ENCODE measurements at regions not wholly inside any gene's neighbourhood (a gene's known extent, or its start where the extent isn't known, plus 50 kb on each side); places are given as distances from the start of the nearest gene placed in this dataset.

DNA sequence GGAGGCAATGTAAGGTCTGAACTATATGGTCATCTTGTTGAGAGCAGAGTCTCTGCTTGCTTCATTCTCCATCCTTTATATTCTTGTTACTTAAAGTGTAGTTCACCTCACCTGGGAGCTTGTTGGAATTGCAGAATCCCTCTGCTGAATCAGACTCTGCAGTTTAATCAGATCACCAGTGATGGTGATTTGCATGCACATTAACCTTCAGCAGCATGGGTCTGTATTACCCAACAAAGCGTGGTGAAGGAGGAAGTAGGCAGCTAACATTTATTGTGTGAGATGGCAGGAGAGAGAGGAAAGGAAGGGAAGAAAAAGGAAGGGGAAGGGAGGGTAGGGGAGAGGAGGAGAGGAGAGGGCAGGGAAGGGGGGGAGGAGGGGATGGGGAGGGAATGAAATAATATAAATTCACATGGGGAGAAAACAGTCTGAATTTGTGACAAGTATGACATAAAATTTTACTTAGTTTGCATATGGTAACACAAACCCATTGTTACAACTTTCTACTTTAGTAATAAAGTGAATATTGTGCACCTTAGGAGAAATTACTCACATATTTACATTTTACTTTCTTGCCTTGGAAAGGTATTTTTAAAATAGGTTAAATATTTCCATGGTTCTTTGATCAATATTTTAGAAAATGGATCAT, 740.7 kb downstream of the DHX35 start:
- ChIA-PET POLR2A (no interaction called here), CTCF (no interaction called here)
- TF ChIP-seq, protein P1, sequence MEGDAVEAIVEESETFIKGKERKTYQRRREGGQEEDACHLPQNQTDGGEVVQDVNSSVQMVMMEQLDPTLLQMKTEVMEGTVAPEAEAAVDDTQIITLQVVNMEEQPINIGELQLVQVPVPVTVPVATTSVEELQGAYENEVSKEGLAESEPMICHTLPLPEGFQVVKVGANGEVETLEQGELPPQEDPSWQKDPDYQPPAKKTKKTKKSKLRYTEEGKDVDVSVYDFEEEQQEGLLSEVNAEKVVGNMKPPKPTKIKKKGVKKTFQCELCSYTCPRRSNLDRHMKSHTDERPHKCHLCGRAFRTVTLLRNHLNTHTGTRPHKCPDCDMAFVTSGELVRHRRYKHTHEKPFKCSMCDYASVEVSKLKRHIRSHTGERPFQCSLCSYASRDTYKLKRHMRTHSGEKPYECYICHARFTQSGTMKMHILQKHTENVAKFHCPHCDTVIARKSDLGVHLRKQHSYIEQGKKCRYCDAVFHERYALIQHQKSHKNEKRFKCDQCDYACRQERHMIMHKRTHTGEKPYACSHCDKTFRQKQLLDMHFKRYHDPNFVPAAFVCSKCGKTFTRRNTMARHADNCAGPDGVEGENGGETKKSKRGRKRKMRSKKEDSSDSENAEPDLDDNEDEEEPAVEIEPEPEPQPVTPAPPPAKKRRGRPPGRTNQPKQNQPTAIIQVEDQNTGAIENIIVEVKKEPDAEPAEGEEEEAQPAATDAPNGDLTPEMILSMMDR (IDR thresholded peaks at IDR 0.05; ENCODE audit: insufficient read depth, low read length, missing control alignments), result no peak
- no peak overlapping the region for H3K4me3 ChIP-seq (ENCODE audit: low read depth, low read length)
- DNase-seq (ENCODE audit: low read depth, low spot score), result no peak

DNA sequence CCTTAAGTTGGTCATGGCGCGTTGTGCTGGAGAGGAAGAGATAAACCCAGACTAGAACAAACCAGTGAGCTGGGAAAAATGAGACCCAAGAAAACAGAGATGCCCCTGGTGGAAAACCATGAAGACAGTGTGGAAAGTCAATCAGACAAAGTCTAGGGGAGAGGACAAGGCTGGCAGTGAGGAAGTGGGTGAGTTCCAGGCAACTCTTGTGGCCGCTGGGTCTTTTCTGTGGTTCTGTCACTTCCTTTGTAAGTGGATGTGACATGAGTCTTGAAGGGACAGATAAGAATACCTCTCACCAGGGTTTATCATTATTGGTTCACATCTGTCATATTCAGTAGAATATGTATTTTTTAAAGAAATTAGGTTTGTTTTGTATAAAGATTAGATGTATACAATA, 738.4 kb downstream of the DHX35 start:
- H3K4me3 ChIP-seq (ENCODE audit: low read depth, low read length), result no peak overlapping the region
- ChIA-PET POLR2A (no interaction called here), CTCF (no interaction called here)
- TF ChIP-seq, protein P1 (IDR thresholded peaks at IDR 0.05; ENCODE audit: insufficient read depth, low read length, missing control alignments), result no peak
- DNase-seq (ENCODE audit: low read depth, low spot score), result no peak

DNA sequence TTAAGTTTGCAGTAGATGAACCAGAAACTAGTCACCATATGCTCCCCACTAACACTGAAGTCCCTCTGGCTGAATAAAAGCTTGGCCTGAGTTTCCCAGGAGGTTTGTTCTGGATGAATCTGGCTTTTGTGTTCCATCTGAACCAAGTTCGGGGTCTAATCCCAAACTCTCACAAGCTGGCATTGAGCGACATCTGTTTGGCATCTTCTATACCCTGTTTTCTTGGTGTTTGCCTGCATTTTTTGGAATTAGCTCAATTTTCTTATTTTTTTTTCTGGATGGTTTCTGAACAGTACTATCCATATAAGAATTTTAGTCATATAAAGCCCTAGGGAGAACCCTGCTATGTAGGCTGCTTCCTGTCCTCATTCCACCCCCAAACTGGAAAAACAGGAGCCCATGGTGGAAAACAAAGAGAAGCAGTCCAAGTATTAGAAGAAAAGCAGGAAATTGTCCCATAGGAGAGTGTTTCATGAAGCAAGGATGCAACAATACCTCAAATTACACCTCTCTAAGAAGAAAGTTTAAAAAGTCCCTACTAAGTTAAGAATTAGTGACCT, 737.1 kb downstream of the DHX35 start:
- no peak for DNase-seq (ENCODE audit: low read depth, low spot score)
- TF ChIP-seq, protein P1 (IDR thresholded peaks at IDR 0.05; ENCODE audit: insufficient read depth, low read length, missing control alignments), result no peak
- H3K4me3 ChIP-seq (ENCODE audit: low read depth, low read length), result no peak overlapping the region
- POLR2A ChIA-PET, result no interaction called here
- CTCF ChIA-PET, result no interaction called here

DNA sequence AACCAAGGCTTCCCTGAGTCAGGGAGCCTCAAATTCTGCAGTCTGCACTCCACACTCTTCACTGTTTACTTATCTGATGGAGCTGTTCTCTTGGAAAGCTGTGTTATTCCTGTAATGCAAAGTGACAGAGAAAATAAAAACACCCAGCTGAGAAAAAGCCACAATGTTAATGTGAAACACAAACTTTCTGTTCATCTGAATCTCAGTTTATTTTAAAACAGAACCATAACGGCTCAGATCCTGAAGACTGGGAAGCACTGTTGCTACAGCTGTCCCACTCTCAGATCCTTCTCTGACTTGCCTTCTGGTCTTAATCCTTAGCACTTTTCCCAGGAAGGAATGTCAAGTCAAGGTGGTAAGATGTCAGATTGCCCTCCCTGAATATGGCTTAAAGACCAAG, 736.6 kb downstream of the DHX35 start:
- DNase-seq (ENCODE audit: low read depth, low spot score), result no peak
- ChIA-PET POLR2A (no interaction called here), CTCF (no interaction called here)
- TF ChIP-seq, protein P1 (IDR thresholded peaks at IDR 0.05; ENCODE audit: insufficient read depth, low read length, missing control alignments), result no peak
- H3K4me3 ChIP-seq (ENCODE audit: low read depth, low read length), result no peak overlapping the region

DNA sequence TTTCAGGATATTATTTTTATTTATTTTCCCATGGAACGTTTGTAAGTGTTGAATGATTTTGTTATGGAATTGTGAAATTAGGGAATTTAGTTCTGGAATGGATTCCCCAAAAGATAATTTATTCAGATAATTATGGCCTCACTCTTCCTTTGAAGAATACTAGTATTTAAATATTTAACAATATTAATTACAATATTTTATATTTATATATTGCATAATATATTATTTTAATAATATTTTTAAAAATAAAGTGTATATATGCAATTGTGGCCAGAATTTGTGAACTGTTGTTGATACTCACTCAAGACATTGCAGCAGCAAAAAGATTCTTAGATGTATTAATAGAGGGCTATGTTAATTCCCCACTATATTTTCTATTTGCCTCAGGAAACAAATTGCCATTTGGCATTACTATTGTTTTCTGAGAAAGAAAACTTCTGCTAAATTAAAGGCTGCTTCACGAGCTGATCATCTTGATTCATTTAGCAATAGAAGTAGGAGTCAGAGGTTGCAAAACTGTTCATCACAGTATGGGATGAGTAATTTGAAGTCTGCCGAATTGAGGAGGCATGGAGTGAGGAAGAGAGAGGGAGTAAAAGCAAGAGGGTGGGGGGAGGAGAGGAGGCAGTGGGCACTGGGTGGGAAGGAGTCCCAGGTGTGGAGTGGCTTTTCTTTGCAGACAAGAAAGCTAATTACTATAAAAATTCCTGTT, 729.2 kb downstream of the DHX35 start:
- POLR2A ChIA-PET, result no interaction called here
- TF ChIP-seq, protein P1 (IDR thresholded peaks at IDR 0.05; ENCODE audit: insufficient read depth, low read length, missing control alignments), result no peak
- no peak for DNase-seq (ENCODE audit: low read depth, low spot score)
- CTCF ChIA-PET, result no interaction called here
- H3K4me3 ChIP-seq (ENCODE audit: low read depth, low read length), result no peak overlapping the region

DNA sequence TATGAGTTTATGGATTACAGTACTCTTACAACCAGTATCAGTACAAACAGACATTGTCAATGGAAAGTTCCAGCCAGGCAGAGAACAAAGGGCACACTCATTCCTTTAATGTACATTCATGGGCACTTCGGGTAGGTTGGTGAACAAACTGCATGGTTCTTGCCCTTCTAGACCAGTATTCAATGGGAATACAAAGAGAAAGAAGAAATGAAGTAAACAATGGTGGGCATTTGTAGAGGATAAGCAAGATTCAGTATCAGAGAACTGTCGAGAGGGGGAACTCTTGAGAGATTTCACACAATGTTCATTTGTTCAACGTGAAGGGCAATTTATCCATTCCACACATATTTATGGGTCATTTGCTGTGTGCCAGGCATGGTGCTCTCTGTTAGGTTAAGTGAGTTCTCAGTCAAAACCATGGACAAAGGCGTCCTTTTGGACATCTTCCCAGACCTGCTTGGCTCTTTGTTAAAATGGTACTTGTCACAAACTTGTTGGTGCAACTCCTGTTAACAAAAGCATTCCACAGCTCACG, 714.8 kb downstream of the DHX35 start:
- no peak overlapping the region for H3K4me3 ChIP-seq (ENCODE audit: low read depth, low read length)
- no peak for DNase-seq (ENCODE audit: low read depth, low spot score)
- ChIA-PET CTCF (interaction anchor here (0.9 kb wide), 1 partner anchor 14 kb away, joined by 3 read pairs; no protein-coding TSS in a partner anchor), POLR2A (no interaction called here)
- TF ChIP-seq, protein P1 (IDR thresholded peaks at IDR 0.05; ENCODE audit: insufficient read depth, low read length, missing control alignments), result peak; percentile 24

Measured in AG04449 (cell line).